ENCODE measurements at regions not wholly inside any gene's neighbourhood (a gene's known extent, or its start where the extent isn't known, plus 50 kb on each side); places are given as distances from the start of the nearest gene placed in this dataset.

GRCh38 chr16:17965133-17965900 lies 371.2 kb downstream of the NPIPA8 start:
- no peak overlapping the region for H3K27ac ChIP-seq (ENCODE audit: extremely low read depth, low read depth, low read length)
- H3K36me3 ChIP-seq (ENCODE audit: control insufficient read depth in 2 of 2, insufficient read depth in 1 of 2, low read length in 2 of 2), result no peaks in the 10 kb centered on the region
- CTCF ChIA-PET, result no interaction called here
- H3K4me3 ChIP-seq (ENCODE audit: low read depth, low read length), result no peak overlapping the region
- no peaks in the 10 kb centered on the region for H3K4me1 ChIP-seq (ENCODE audit: control insufficient read depth, insufficient read depth, low read length)
- POLR2A ChIA-PET, result no interaction called here
- no peak for TF ChIP-seq ZNF596 (tag by site-specific recombination; IDR thresholded peaks at IDR 0.05)
- no peak for TF ChIP-seq HIC1 (tag by site-specific recombination; IDR thresholded peaks at IDR 0.05)
- TF ChIP-seq, protein P1, sequence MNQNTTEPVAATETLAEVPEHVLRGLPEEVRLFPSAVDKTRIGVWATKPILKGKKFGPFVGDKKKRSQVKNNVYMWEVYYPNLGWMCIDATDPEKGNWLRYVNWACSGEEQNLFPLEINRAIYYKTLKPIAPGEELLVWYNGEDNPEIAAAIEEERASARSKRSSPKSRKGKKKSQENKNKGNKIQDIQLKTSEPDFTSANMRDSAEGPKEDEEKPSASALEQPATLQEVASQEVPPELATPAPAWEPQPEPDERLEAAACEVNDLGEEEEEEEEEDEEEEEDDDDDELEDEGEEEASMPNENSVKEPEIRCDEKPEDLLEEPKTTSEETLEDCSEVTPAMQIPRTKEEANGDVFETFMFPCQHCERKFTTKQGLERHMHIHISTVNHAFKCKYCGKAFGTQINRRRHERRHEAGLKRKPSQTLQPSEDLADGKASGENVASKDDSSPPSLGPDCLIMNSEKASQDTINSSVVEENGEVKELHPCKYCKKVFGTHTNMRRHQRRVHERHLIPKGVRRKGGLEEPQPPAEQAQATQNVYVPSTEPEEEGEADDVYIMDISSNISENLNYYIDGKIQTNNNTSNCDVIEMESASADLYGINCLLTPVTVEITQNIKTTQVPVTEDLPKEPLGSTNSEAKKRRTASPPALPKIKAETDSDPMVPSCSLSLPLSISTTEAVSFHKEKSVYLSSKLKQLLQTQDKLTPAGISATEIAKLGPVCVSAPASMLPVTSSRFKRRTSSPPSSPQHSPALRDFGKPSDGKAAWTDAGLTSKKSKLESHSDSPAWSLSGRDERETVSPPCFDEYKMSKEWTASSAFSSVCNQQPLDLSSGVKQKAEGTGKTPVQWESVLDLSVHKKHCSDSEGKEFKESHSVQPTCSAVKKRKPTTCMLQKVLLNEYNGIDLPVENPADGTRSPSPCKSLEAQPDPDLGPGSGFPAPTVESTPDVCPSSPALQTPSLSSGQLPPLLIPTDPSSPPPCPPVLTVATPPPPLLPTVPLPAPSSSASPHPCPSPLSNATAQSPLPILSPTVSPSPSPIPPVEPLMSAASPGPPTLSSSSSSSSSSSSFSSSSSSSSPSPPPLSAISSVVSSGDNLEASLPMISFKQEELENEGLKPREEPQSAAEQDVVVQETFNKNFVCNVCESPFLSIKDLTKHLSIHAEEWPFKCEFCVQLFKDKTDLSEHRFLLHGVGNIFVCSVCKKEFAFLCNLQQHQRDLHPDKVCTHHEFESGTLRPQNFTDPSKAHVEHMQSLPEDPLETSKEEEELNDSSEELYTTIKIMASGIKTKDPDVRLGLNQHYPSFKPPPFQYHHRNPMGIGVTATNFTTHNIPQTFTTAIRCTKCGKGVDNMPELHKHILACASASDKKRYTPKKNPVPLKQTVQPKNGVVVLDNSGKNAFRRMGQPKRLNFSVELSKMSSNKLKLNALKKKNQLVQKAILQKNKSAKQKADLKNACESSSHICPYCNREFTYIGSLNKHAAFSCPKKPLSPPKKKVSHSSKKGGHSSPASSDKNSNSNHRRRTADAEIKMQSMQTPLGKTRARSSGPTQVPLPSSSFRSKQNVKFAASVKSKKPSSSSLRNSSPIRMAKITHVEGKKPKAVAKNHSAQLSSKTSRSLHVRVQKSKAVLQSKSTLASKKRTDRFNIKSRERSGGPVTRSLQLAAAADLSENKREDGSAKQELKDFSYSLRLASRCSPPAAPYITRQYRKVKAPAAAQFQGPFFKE (tag by site-specific recombination; IDR thresholded peaks at IDR 0.05; ENCODE audit: borderline replicate concordance), result no peak
- H3K9me3 ChIP-seq (ENCODE audit: control insufficient read depth, insufficient read depth, low read depth, low read length), result no peaks in the 10 kb centered on the region

DNA sequence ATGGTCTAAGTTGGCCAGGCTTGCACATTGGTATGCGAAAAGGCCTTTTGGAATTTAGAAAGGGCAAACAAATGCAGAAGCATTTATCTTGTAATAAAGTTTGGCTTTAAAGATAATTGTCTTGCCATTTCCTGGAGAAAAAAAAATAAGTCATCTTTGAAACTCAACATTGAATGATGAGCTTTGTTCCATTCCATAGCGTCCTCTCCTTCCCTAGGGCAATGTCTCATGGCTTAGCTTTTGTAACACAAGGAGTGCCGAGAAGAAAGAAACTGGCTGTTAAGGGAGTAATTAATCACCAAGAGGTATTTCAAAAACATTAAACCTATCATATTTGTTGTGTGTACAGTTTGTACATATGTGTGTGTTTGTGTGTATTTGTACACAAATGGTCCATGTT lies 372.3 kb downstream of the NPIPA8 start:
- Histone ChIP-seq H3K9me3 (ENCODE audit: control insufficient read depth, insufficient read depth, low read depth, low read length) (no peaks in the 10 kb centered on the region), H3K27ac (ENCODE audit: extremely low read depth, low read depth, low read length) (no peak overlapping the region), H3K4me1 (ENCODE audit: control insufficient read depth, insufficient read depth, low read length) (no peaks in the 10 kb centered on the region), H3K36me3 (ENCODE audit: control insufficient read depth in 2 of 2, insufficient read depth in 1 of 2, low read length in 2 of 2) (no peaks in the 10 kb centered on the region), H3K4me3 (ENCODE audit: low read depth, low read length) (no peak overlapping the region)
- POLR2A ChIA-PET, result no interaction called here
- TF ChIP-seq ZSCAN16 (tag by site-specific recombination; IDR thresholded peaks at IDR 0.05) (no peak), ZNF624 (tag by site-specific recombination; IDR thresholded peaks at IDR 0.05) (no peak)
- TF ChIP-seq, protein P2, sequence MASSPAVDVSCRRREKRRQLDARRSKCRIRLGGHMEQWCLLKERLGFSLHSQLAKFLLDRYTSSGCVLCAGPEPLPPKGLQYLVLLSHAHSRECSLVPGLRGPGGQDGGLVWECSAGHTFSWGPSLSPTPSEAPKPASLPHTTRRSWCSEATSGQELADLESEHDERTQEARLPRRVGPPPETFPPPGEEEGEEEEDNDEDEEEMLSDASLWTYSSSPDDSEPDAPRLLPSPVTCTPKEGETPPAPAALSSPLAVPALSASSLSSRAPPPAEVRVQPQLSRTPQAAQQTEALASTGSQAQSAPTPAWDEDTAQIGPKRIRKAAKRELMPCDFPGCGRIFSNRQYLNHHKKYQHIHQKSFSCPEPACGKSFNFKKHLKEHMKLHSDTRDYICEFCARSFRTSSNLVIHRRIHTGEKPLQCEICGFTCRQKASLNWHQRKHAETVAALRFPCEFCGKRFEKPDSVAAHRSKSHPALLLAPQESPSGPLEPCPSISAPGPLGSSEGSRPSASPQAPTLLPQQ (tag by site-specific recombination; IDR thresholded peaks at IDR 0.05), result no peak
- TF ChIP-seq, protein P3, sequence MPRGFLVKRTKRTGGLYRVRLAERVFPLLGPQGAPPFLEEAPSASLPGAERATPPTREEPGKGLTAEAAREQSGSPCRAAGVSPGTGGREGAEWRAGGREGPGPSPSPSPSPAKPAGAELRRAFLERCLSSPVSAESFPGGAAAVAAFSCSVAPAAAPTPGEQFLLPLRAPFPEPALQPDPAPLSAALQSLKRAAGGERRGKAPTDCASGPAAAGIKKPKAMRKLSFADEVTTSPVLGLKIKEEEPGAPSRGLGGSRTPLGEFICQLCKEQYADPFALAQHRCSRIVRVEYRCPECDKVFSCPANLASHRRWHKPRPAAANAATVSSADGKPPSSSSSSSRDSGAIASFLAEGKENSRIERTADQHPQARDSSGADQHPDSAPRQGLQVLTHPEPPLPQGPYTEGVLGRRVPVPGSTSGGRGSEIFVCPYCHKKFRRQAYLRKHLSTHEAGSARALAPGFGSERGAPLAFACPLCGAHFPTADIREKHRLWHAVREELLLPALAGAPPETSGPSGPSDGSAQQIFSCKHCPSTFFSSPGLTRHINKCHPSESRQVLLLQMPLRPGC (tag by site-specific recombination; IDR thresholded peaks at IDR 0.05), result no peak
- CTCF ChIA-PET, result no interaction called here

- H3K27ac ChIP-seq (ENCODE audit: extremely low read depth, low read depth, low read length), result no peak overlapping the region
- no peaks in the 10 kb centered on the region for H3K9me3 ChIP-seq (ENCODE audit: control insufficient read depth, insufficient read depth, low read depth, low read length)
- H3K36me3 ChIP-seq (ENCODE audit: control insufficient read depth in 2 of 2, insufficient read depth in 1 of 2, low read length in 2 of 2), result no peaks in the 10 kb centered on the region
- H3K4me1 ChIP-seq (ENCODE audit: control insufficient read depth, insufficient read depth, low read length), result no peaks in the 10 kb centered on the region
- H3K4me3 ChIP-seq (ENCODE audit: low read depth, low read length), result no peak overlapping the region
- ChIA-PET POLR2A (no interaction called here), CTCF (no interaction called here)
- TF ChIP-seq ZNF169 (tag by site-specific recombination; IDR thresholded peaks at IDR 0.05) (no peak), ZNF510 (tag by site-specific recombination; IDR thresholded peaks at IDR 0.05; ENCODE audit: insufficient replicate concordance) (no peak), ZNF596 (tag by site-specific recombination; IDR thresholded peaks at IDR 0.05) (no peak), EGR2 (tag by site-specific recombination; IDR thresholded peaks at IDR 0.05; ENCODE audit: low read depth) (no peak), ZBTB20 (tag by site-specific recombination; IDR thresholded peaks at IDR 0.05) (no peak), ZNF221 (tag by site-specific recombination; IDR thresholded peaks at IDR 0.05; ENCODE audit: borderline replicate concordance) (no peak), ZSCAN5A (tag by site-specific recombination; IDR thresholded peaks at IDR 0.05) (no peak), ZNF24 (tag by site-specific recombination; IDR thresholded peaks at IDR 0.05) (no peak)
- TF ChIP-seq, protein P4, sequence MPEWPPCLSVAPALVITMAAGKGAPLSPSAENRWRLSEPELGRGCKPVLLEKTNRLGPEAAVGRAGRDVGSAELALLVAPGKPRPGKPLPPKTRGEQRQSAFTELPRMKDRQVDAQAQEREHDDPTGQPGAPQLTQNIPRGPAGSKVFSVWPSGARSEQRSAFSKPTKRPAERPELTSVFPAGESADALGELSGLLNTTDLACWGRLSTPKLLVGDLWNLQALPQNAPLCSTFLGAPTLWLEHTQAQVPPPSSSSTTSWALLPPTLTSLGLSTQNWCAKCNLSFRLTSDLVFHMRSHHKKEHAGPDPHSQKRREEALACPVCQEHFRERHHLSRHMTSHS (tag by site-specific recombination; IDR thresholded peaks at IDR 0.05), result no peak
These were observed 373.2 kb downstream of the NPIPA8 start for GRCh38 chr16:17963185-17963836.
